NCI-H460 (cell line): ENCODE measurements at regions not wholly inside any gene's neighbourhood (a gene's known extent, or its start where the extent isn't known, plus 50 kb on each side); places are given as distances from the start of the nearest gene placed in this dataset.
"Not testable (repeated sequence)": the region's sequence is repeated elsewhere in the genome, so short reads cannot be mapped to it uniquely, and the experiment has no call there.

ENCODE experiments used
- DNase-seq: peaks from one replicate; pipeline ENCODE4 v3.0.0-alpha.2; 2016; ENCODE audit warnings: low read depth; ENCODE audit errors: extremely low read depth

GRCh38 chr5:18630458-18631045, 996.3 kb downstream of the TAF11L14 start:
- DNase-seq, result no peak

- no peak for DNase-seq
These were observed 1018.4 kb downstream of the TAF11L14 start for GRCh38 chr5:18652404-18653215.

- no peak for DNase-seq
These were observed 1019.0 kb downstream of the TAF11L14 start for GRCh38 chr5:18653216-18653752.

GRCh38 chr5:18660511-18660910, 1026.3 kb downstream of the TAF11L14 start:
- no peak for DNase-seq

- no peak for DNase-seq
These were observed 1028.0 kb downstream of the TAF11L14 start for GRCh38 chr5:18662231-18662630.

GRCh38 chr5:18674212-18674611, 1040.0 kb downstream of the TAF11L14 start:
- DNase-seq, result not testable (repeated sequence)

- no peak for DNase-seq
These were observed 1040.8 kb downstream of the TAF11L14 start for GRCh38 chr5:18675041-18675440.

- no peak for DNase-seq
These were observed 1052.0 kb downstream of the TAF11L14 start for GRCh38 chr5:18686253-18686652.

GRCh38 chr5:18687429-18687828, 1053.2 kb downstream of the TAF11L14 start:
- no peak for DNase-seq

- no peak for DNase-seq
These were observed 1065.4 kb downstream of the TAF11L14 start for GRCh38 chr5:18699681-18700080.

- DNase-seq, result no peak
These were observed 1068.6 kb downstream of the TAF11L14 start for GRCh38 chr5:18702821-18703220.

- DNase-seq, result no peak
These were observed 1078.8 kb downstream of the TAF11L14 start for GRCh38 chr5:18712936-18713485.

GRCh38 chr5:18720002-18720401, 1085.7 kb downstream of the TAF11L14 start:
- DNase-seq, result no peak

- DNase-seq, result no peak
These were observed 1098.6 kb downstream of the TAF11L14 start for GRCh38 chr5:18732556-18733479.

GRCh38 chr5:18736051-18736398, 1101.8 kb downstream of the TAF11L14 start:
- DNase-seq, result no peak

GRCh38 chr5:18736736-18737135, 1102.5 kb downstream of the TAF11L14 start:
- DNase-seq, result not testable (repeated sequence)

GRCh38 chr5:18740301-18740700, 1106.0 kb downstream of the TAF11L14 start:
- no peak for DNase-seq

GRCh38 chr5:18742830-18743229, 1108.6 kb downstream of the TAF11L14 start:
- DNase-seq, result no peak

- no peak for DNase-seq
These were observed 1110.2 kb downstream of the TAF11L14 start for GRCh38 chr5:18744441-18744840.

- no peak for DNase-seq
These were observed 1111.1 kb downstream of the TAF11L14 start for GRCh38 chr5:18745042-18745987.
